PC-9 (cell line): ENCODE measurements at regions not wholly inside any gene's neighbourhood (a gene's known extent, or its start where the extent isn't known, plus 50 kb on each side); places are given as distances from the start of the nearest gene placed in this dataset.

Experiments
- BruUV-seq: library from RNA; stranded (reverse); fragments of 400-500 nt; replicated peaks from 2 replicates; lab custom pipeline; 2021; lab: Mats Ljungman, UMichigan
- CTCF ChIA-PET: fragments of 300-600 bp; sonication (Branson Sonifier 250); formaldehyde crosslinking; loops from one replicate; lab custom pipeline; 2022; ENCODE audit warnings: antibody characterized with exemption; lab: Charles Lee
- POLR2A ChIA-PET: fragments of 300-600 bp; sonication (Branson Sonifier 250); formaldehyde crosslinking; loops from one replicate; lab custom pipeline; 2022; ENCODE audit warnings: antibody characterized with exemption; ENCODE audit not compliant: unreplicated experiment; lab: Charles Lee
- DNase-seq, 2 experiments: peaks; one replicate each; pipeline versions ENCODE4 v3.0.0 to v3.0.0-alpha.2; 2015 to 2022; ENCODE audit warnings: mixed read lengths in 1 of 2
- H2AFZ ChIP-seq: fragments of 200-600 bp; sonication (generic); 2 replicates; pipeline ENCODE4 v1.8.1; 2017; ENCODE audit warnings: antibody characterized with exemption
- H3F3A ChIP-seq: fragments of 200-600 bp; sonication (generic); 2 replicates; pipeline ENCODE4 v1.8.1; 2017; ENCODE audit warnings: antibody characterized with exemption, mild to moderate bottlenecking, low read depth; ENCODE audit not compliant: insufficient read depth
- H3K27ac ChIP-seq: fragments of 200-600 bp; sonication (generic); 2 replicates; pipeline ENCODE4 v1.6.1; 2016; ENCODE audit warnings: mixed run types
- H3K27me3 ChIP-seq: fragments of 200-600 bp; sonication (generic); 2 replicates; pipeline ENCODE4 v1.6.1; 2016; ENCODE audit warnings: low read depth, mixed run types; ENCODE audit not compliant: insufficient read depth
- H3K36me3 ChIP-seq: fragments of 200-600 bp; sonication (generic); 2 replicates; pipeline ENCODE4 v1.6.1; 2016; ENCODE audit warnings: low read depth, mixed run types
- H3K4me1 ChIP-seq: fragments of 200-600 bp; sonication (generic); replicated peaks from 2 replicates; pipeline ENCODE4 v1.6.1; 2016; ENCODE audit warnings: mixed run types; ENCODE audit not compliant: insufficient read depth
- H3K4me2 ChIP-seq: fragments of 200-600 bp; sonication (generic); 2 replicates; pipeline ENCODE4 v1.6.1; 2017; ENCODE audit warnings: mixed run types
- H3K4me3 ChIP-seq: fragments of 200-600 bp; sonication (generic); 2 replicates; pipeline ENCODE4 v1.6.1; 2016; ENCODE audit warnings: mixed run types
- H3K79me2 ChIP-seq: fragments of 200-600 bp; sonication (generic); 2 replicates; pipeline ENCODE4 v1.6.1; 2017; ENCODE audit warnings: low read depth, mixed run types
- H3K9me2 ChIP-seq: fragments of 200-600 bp; sonication (generic); 2 replicates; pipeline ENCODE4 v1.8.1; 2017; ENCODE audit warnings: mild to moderate bottlenecking; ENCODE audit not compliant: insufficient read depth
- H3K9me3 ChIP-seq: fragments of 200-600 bp; sonication (generic); 2 replicates; pipeline ENCODE4 v1.8.1; 2016; ENCODE audit warnings: low read depth; ENCODE audit not compliant: insufficient read depth
- H4K20me1 ChIP-seq: fragments of 200-600 bp; sonication (generic); 2 replicates; pipeline ENCODE4 v1.8.1; 2017; ENCODE audit not compliant: insufficient read depth
- CTCF ChIP-seq: fragments of 200-600 bp; sonication (generic); conservative IDR thresholded peaks from 2 replicates; pipeline ENCODE4 v1.6.1; 2017; ENCODE audit warnings: mixed run types, antibody characterized with exemption, mild to moderate bottlenecking, moderate library complexity
- EZH2 ChIP-seq: fragments of 200-600 bp; sonication (generic); IDR thresholded peaks from 2 replicates; pipeline ENCODE4 v1.8.0; 2017; ENCODE audit warnings: antibody characterized with exemption, low read depth
- intact Hi-C: fragments of 100-400 bp; cut with micrococcal nuclease; formaldehyde crosslinking; loops from one replicate; pipeline ENCODE4 v1.10.0; 2022; ENCODE audit not compliant: unreplicated experiment

- Histone ChIP-seq H3K36me3 (no peaks in the 10 kb centered on the region), H3K4me1 (no peaks in the 10 kb centered on the region), H3K27me3 (no peaks in the 10 kb centered on the region), H3K79me2 (no peaks in the 10 kb centered on the region), H4K20me1 (no peaks in the 10 kb centered on the region), H3K9me3 (no peaks in the 10 kb centered on the region), H3K9me2 (no peaks in the 10 kb centered on the region), H3K4me2 (no peak overlapping the region), H2AFZ (no peak overlapping the region), H3K4me3 (no peak overlapping the region), H3F3A (no peaks in the 10 kb centered on the region), H3K27ac (no peak overlapping the region)
- no TSS peak for BruUV-seq
- intact Hi-C loops, result no loop called here
- ChIA-PET CTCF (no interaction called here), POLR2A (no interaction called here)
- no peak for TF ChIP-seq EZH2
- no peak for TF ChIP-seq CTCF
- no peak for DNase-seq
These were observed 178.9 kb upstream of the ARID1B start for GRCh38 chr6:156598071-156598854.

- BruUV-seq, result no TSS peak
- no peaks in the 10 kb centered on the region for H3K27me3 ChIP-seq
These were observed 180.1 kb upstream of the ARID1B start for GRCh38 chr6:156597095-156597494.

GRCh38 chr6:156595476-156595875 lies 181.7 kb upstream of the ARID1B start:
- DNase-seq, result no peak
- CTCF ChIA-PET, result no interaction called here
- Histone ChIP-seq H3K4me3 (no peak overlapping the region), H3K27me3 (no peaks in the 10 kb centered on the region), H3K36me3 (no peaks in the 10 kb centered on the region), H2AFZ (no peak overlapping the region), H3K79me2 (no peaks in the 10 kb centered on the region), H3K27ac (no peak overlapping the region), H3K4me1 (no peaks in the 10 kb centered on the region), H3K4me2 (no peak overlapping the region), H3K9me3 (no peaks in the 10 kb centered on the region), H4K20me1 (no peaks in the 10 kb centered on the region), H3K9me2 (no peaks in the 10 kb centered on the region), H3F3A (no peaks in the 10 kb centered on the region)
- TF ChIP-seq CTCF (no peak), EZH2 (no peak)
- POLR2A ChIA-PET, result no interaction called here
- intact Hi-C loops, result no loop called here
- BruUV-seq, result no TSS peak

More at GRCh38 chr6:156597095-156597494, 180.1 kb upstream of the ARID1B start:
- Histone ChIP-seq H4K20me1 (no peaks in the 10 kb centered on the region), H3K27ac (no peak overlapping the region), H3K79me2 (no peaks in the 10 kb centered on the region), H3K36me3 (no peaks in the 10 kb centered on the region), H3K4me1 (no peaks in the 10 kb centered on the region), H3K4me3 (no peak overlapping the region), H3K9me2 (no peaks in the 10 kb centered on the region), H2AFZ (no peak overlapping the region), H3F3A (no peaks in the 10 kb centered on the region), H3K4me2 (no peak overlapping the region), H3K9me3 (no peaks in the 10 kb centered on the region)
- no peak for DNase-seq
- CTCF ChIA-PET, result no interaction called here
- POLR2A ChIA-PET, result no interaction called here
- TF ChIP-seq CTCF, result no peak
- no peak for TF ChIP-seq EZH2
- intact Hi-C loops, result no loop called here
